ENCODE measurements at regions not wholly inside any gene's neighbourhood (a gene's known extent, or its start where the extent isn't known, plus 50 kb on each side); places are given as distances from the start of the nearest gene placed in this dataset.

GRCh38 chr3:117853923-117854668 is 1144.5 kb downstream of the TUSC7 start:
- intact Hi-C loops (cut with DNase I) = no loop called here
- no peak overlapping the region for H3K9ac ChIP-seq (ENCODE audit: low read depth in 2 of 2, low read length in 2 of 2)
- no peak for TF ChIP-seq CTCF (IDR thresholded peaks at IDR 0.05)
- H3K4me3 ChIP-seq = no peak overlapping the region
- no peaks in the 10 kb centered on the region for H3K36me3 ChIP-seq
- DNase-seq = no peak
- no peaks in the 10 kb centered on the region for H3K9me3 ChIP-seq
- no peaks in the 10 kb centered on the region for H3K27me3 ChIP-seq
- no peak overlapping the region for H3K27ac ChIP-seq
- no peaks in the 10 kb centered on the region for H3K4me1 ChIP-seq

- Histone ChIP-seq H3K4me1 (no peaks in the 10 kb centered on the region), H3K36me3 (no peaks in the 10 kb centered on the region), H3K27me3 (no peaks in the 10 kb centered on the region), H3K9me3 (no peaks in the 10 kb centered on the region), H3K27ac (no peak overlapping the region), H3K4me3 (no peak overlapping the region), H3K9ac (ENCODE audit: low read depth in 2 of 2, low read length in 2 of 2) (no peak overlapping the region)
- intact Hi-C loops (cut with DNase I) = no loop called here
- DNase-seq = no peak
- TF ChIP-seq CTCF (IDR thresholded peaks at IDR 0.05) = no peak
Observed at GRCh38 chr3:117856354-117856753, 1146.8 kb downstream of the TUSC7 start.

- no peak for DNase-seq
- no peak overlapping the region for H3K9ac ChIP-seq (ENCODE audit: low read depth in 2 of 2, low read length in 2 of 2)
Observed at GRCh38 chr3:117863146-117863545, 1153.6 kb downstream of the TUSC7 start.

GRCh38 chr3:117865338-117865737 is 1155.8 kb downstream of the TUSC7 start:
- Histone ChIP-seq H3K4me3 (no peak overlapping the region), H3K9me3 (no peaks in the 10 kb centered on the region), H3K27me3 (no peaks in the 10 kb centered on the region), H3K36me3 (no peaks in the 10 kb centered on the region), H3K9ac (ENCODE audit: low read depth in 2 of 2, low read length in 2 of 2) (no peak overlapping the region), H3K4me1 (no peaks in the 10 kb centered on the region), H3K27ac (no peak overlapping the region)
- intact Hi-C loops (cut with DNase I) = no loop called here
- no peak for TF ChIP-seq CTCF (IDR thresholded peaks at IDR 0.05)
- DNase-seq = no peak

More at GRCh38 chr3:117863146-117863545, 1153.6 kb downstream of the TUSC7 start:
- Histone ChIP-seq H3K27me3 (no peaks in the 10 kb centered on the region), H3K4me3 (no peak overlapping the region), H3K27ac (no peak overlapping the region), H3K4me1 (no peaks in the 10 kb centered on the region), H3K36me3 (no peaks in the 10 kb centered on the region), H3K9me3 (no peaks in the 10 kb centered on the region)
- TF ChIP-seq CTCF (IDR thresholded peaks at IDR 0.05) = no peak
- intact Hi-C loops (cut with DNase I) = no loop called here

- DNase-seq = no peak
- H3K4me3 ChIP-seq = no peak overlapping the region
- H3K9ac ChIP-seq (ENCODE audit: low read depth in 2 of 2, low read length in 2 of 2) = no peak overlapping the region
- no peaks in the 10 kb centered on the region for H3K9me3 ChIP-seq
- TF ChIP-seq CTCF (IDR thresholded peaks at IDR 0.05) = no peak
- no peaks in the 10 kb centered on the region for H3K4me1 ChIP-seq
- no peaks in the 10 kb centered on the region for H3K36me3 ChIP-seq
- H3K27me3 ChIP-seq = no peaks in the 10 kb centered on the region
- no peak overlapping the region for H3K27ac ChIP-seq
- intact Hi-C loops (cut with DNase I) = no loop called here
Observed at GRCh38 chr3:117868766-117869165, 1159.2 kb downstream of the TUSC7 start.

Data from colonic mucosa (tissue), 4 donors.